ENCODE measurements at regions not wholly inside any gene's neighbourhood (a gene's known extent, or its start where the extent isn't known, plus 50 kb on each side); places are given as distances from the start of the nearest gene placed in this dataset.

GRCh38 chrX:128623361-128623760, 571.2 kb upstream of the ACTRT1 start:
- Histone ChIP-seq H3K4me2 (ENCODE audit: insufficient read depth, insufficient read length, low read length) (no peak overlapping the region), H4K8ac (replicated peaks; ENCODE audit: insufficient read length, low read depth, low read length) (no peak overlapping the region), H4K91ac (ENCODE audit: insufficient read length, low read depth, low read length) (no peak overlapping the region), H2AK5ac (ENCODE audit: insufficient read length, low read length) (no peak overlapping the region), H2BK120ac (ENCODE audit: low read depth, low read length, poor library complexity, severe bottlenecking) (no peak overlapping the region), H2BK5ac (ENCODE audit: insufficient read length, low read length) (no peak overlapping the region), H2BK20ac (ENCODE audit: low read depth, low read length, poor library complexity, severe bottlenecking) (no peak overlapping the region), H3K9me3 (ENCODE audit: control insufficient read depth, low read depth, low read length) (no peaks in the 10 kb centered on the region), H3K4me1 (ENCODE audit: insufficient read depth, low read length) (no peaks in the 10 kb centered on the region), H4K5ac (ENCODE audit: insufficient read length, low read depth, low read length) (no peak overlapping the region), H3K79me1 (ENCODE audit: insufficient read depth, low read depth, low read length, poor library complexity, severe bottlenecking) (no peaks in the 10 kb centered on the region), H2BK15ac (ENCODE audit: low read depth, low read length) (no peak overlapping the region), H2AFZ (ENCODE audit: low read length) (no peak overlapping the region), H3K18ac (ENCODE audit: insufficient read length, low read depth, low read length) (no peak overlapping the region), H2BK12ac (ENCODE audit: insufficient read length, low read depth, low read length) (no peak overlapping the region), H3K56ac (ENCODE audit: insufficient read length, low read depth, low read length) (no peak overlapping the region), H3K27me3 (ENCODE audit: insufficient read depth, low read length) (no peaks in the 10 kb centered on the region), H4K20me1 (ENCODE audit: control insufficient read depth, insufficient read depth, insufficient read length) (no peaks in the 10 kb centered on the region), H3K23me2 (ENCODE audit: insufficient read length, low read depth, low read length, poor library complexity, severe bottlenecking) (no peaks in the 10 kb centered on the region), H3K23ac (ENCODE audit: insufficient read length, low read depth, low read length) (no peak overlapping the region), H3K4ac (ENCODE audit: low read depth, low read length) (no peak overlapping the region), H3T11ph (ENCODE audit: low read length) (no peak overlapping the region), H3K9ac (ENCODE audit: extremely low read depth, insufficient read length, low read length) (no peak overlapping the region), H3K27ac (ENCODE audit: insufficient read length, low read depth, low read length) (no peak overlapping the region), H3K79me2 (ENCODE audit: insufficient read depth, low read length) (no peaks in the 10 kb centered on the region), H3K14ac (ENCODE audit: insufficient read depth, low read length) (no peak overlapping the region; the same call in 1 of the 2 replicates)
- TF ChIP-seq CTCF (conservative IDR thresholded peaks at IDR 0.05): no peak
- Mint-ChIP-seq H3K4me1 (no peaks in the 10 kb centered on the region; a peak in 1 of 4 replicates), H3K36me3 (ENCODE audit: insufficient read depth in 1 of 3, low read depth in 3 of 3) (no peaks in the 10 kb centered on the region), H3K27ac (no peak overlapping the region), H3K4me3 (no peak overlapping the region), H3K27me3 (ENCODE audit: low read depth) (no peaks in the 10 kb centered on the region), H3K9me3 (peaks cover 7 to 54% of the 10 kb centered on the region in 2 experiments)
- DNase-seq: no peak
- WGBS (ENCODE audit: extremely low coverage, insufficient read length, low lambda C conversion rate): no CpG with 5 or more reads among the region's 1 CpG

All from H9 (cell line).